CD4-positive, alpha-beta T cell (primary cell): ENCODE measurements at regions not wholly inside any gene's neighbourhood (a gene's known extent, or its start where the extent isn't known, plus 50 kb on each side); places are given as distances from the start of the nearest gene placed in this dataset.
"Not testable (repeated sequence)": the region's sequence is repeated elsewhere in the genome, so short reads cannot be mapped to it uniquely, and the experiment has no call there.

Source experiments
- ATAC-seq: fragments of 200-7000 bp; cut with Tn5 transposase; one replicate; pipeline ENCODE4 v1.10.0; 2022; ENCODE audit warnings: mild to moderate bottlenecking; ENCODE audit not compliant: poor library complexity
- CTCF ChIA-PET: fragments of 350-600 bp; sonication (Branson Sonifier 250); formaldehyde crosslinking; loops from one replicate; lab custom pipeline; 2021; ENCODE audit warnings: antibody characterized with exemption, inconsistent platforms; lab: Charles Lee
- POLR2A ChIA-PET: fragments of 350-600 bp; sonication (Branson Sonifier 250); formaldehyde crosslinking; loops from one replicate; lab custom pipeline; 2021; ENCODE audit warnings: antibody characterized with exemption, inconsistent platforms; lab: Charles Lee
- DNase-seq, 14 experiments: peaks; one replicate each; pipeline ENCODE4 v3.0.0-alpha.2; 2013 to 2020; ENCODE audit warnings: mixed read lengths in 2 of 14
- H3K27ac ChIP-seq, 2 donors: one replicate each; pipeline versions ENCODE4 v1.5.1 to v1.7.0; 2013; ENCODE audit warnings: low read length in 2 of 2, low read depth in 1 of 2, mild to moderate bottlenecking in 1 of 2
- H3K27me3 ChIP-seq, 2 experiments: 1 replicate in 1 of 2; 2 replicates in 1 of 2; pipeline versions ENCODE4 v1.6.1 to v1.7.0; 2013; ENCODE audit warnings: low read length in 2 of 2, control low read depth in 1 of 2, mild to moderate bottlenecking in 1 of 2, moderate library complexity in 1 of 2; ENCODE audit not compliant: insufficient read depth in 2 of 2, control insufficient read depth in 1 of 2
- H3K36me3 ChIP-seq: one replicate; pipeline ENCODE4 v1.6.1; 2013; ENCODE audit warnings: low read length, control low read depth; ENCODE audit not compliant: insufficient read depth
- H3K4me1 ChIP-seq: one replicate; pipeline ENCODE4 v1.6.1; 2013; ENCODE audit warnings: low read length, control low read depth; ENCODE audit not compliant: insufficient read depth
- H3K4me3 ChIP-seq: one replicate; pipeline ENCODE4 v1.5.1; 2013; ENCODE audit warnings: mild to moderate bottlenecking, low read length, moderate library complexity
- H3K9me3 ChIP-seq, 2 experiments: 1 replicate in 1 of 2; 2 replicates in 1 of 2; pipeline versions ENCODE4 v1.6.1 to v1.7.0; 2013; ENCODE audit warnings: low read length in 2 of 2, mild to moderate bottlenecking in 2 of 2, control low read depth in 1 of 2, moderate library complexity in 1 of 2; ENCODE audit not compliant: control insufficient read depth in 1 of 2, insufficient read depth in 1 of 2
- H3K27ac Mint-ChIP-seq: one replicate; pipeline ENCODE4 v1.8.0; 2020; ENCODE audit warnings: mixed read lengths
- H3K27me3 Mint-ChIP-seq: one replicate; pipeline ENCODE4 v1.8.0; 2021; ENCODE audit warnings: mixed read lengths
- H3K36me3 Mint-ChIP-seq: one replicate; pipeline ENCODE4 v1.8.0; 2021; ENCODE audit warnings: low read depth, mixed read lengths
- H3K4me1 Mint-ChIP-seq: one replicate; pipeline ENCODE4 v1.8.0; 2021; ENCODE audit warnings: low read depth, mixed read lengths
- H3K4me3 Mint-ChIP-seq: one replicate; pipeline ENCODE4 v1.8.0; 2020; ENCODE audit warnings: mild to moderate bottlenecking, mixed read lengths
- H3K9me3 Mint-ChIP-seq: one replicate; pipeline ENCODE4 v1.8.0; 2020; ENCODE audit warnings: mixed read lengths
- CTCF ChIP-seq: fragments of 200-600 bp; IDR thresholded peaks from one replicate; pipeline ENCODE4 v1.8.0; 2022; ENCODE audit warnings: antibody characterized with exemption, mild to moderate bottlenecking
- intact Hi-C, 2 experiments: fragments of 100-400 bp; cut with DNase I in 1 of 2; cut with micrococcal nuclease in 1 of 2; formaldehyde crosslinking; loops; one replicate each; pipeline versions ENCODE4 v1.15.1 to v1.9.0; 2023 to 2025; cut with DNase I, micrococcal nuclease

DNA sequence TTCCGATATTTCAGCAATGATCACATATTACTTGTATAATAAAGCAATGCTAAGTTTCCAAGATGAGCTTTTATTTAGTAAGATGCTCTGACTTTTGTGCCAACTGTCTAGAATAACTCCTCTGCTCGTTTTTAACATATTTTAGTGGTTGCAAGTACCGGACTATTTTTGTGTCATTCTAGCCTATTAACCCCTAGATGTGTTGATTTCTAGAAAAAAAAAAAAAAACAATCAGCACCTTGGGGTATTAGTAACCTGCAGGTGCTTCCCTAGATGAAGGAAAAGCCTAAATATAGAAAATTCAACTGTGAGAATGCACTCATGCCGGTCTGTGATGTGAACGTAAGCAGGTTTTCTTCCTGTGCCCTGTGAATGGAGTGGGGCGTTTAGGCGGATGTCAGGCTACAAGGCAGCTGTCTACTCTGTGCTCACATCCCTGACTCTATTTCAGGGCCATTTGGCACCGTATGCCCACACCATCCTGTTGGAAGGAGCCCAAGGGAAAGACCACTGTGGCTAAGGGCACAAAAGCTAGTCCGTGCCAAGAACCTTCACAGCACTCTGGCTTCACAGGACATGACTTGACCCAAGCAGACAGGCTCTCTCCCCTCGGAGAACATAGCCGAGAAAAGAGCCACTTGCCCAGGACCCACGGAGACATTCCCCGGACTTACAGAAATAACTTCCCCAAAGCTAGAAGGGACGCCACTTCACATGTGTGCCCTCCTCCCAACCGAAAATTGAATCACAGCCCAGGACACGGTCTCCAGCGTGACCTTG, 60.9 kb upstream of the AGAP1 start:
- H3K27ac ChIP-seq = no peak overlapping the region
- Mint-ChIP-seq H3K4me1 (no peaks in the 10 kb centered on the region), H3K4me3 (no peak overlapping the region), H3K27ac (no peak overlapping the region), H3K27me3 (peaks cover 6% of the 10 kb centered on the region), H3K36me3 (no peaks in the 10 kb centered on the region), H3K9me3 (no peaks in the 10 kb centered on the region)
- no peaks in the 10 kb centered on the region for H3K27me3 ChIP-seq
- peaks cover 0 to 4% of the 10 kb centered on the region in 2 experiments for H3K9me3 ChIP-seq
- H3K36me3 ChIP-seq = no peaks in the 10 kb centered on the region
- ChIA-PET CTCF (no interaction called here), POLR2A (no interaction called here)
- no peak for TF ChIP-seq CTCF
- DNase-seq (no peak), ATAC-seq (no peak)
- no peaks in the 10 kb centered on the region for H3K4me1 ChIP-seq
- no peak overlapping the region for H3K4me3 ChIP-seq
- intact Hi-C loops = no loop called here

GRCh38 chr2:235433860-235434259, 60.0 kb upstream of the AGAP1 start:
- Histone ChIP-seq H3K9me3 (no peaks in the 10 kb centered on the region), H3K27ac (no peak overlapping the region), H3K27me3 (no peaks in the 10 kb centered on the region), H3K36me3 (no peaks in the 10 kb centered on the region), H3K4me1 (no peaks in the 10 kb centered on the region), H3K4me3 (no peak overlapping the region)
- H3K27ac Mint-ChIP-seq = no peak overlapping the region
- ChIA-PET POLR2A (no interaction called here), CTCF (no interaction called here)
- H3K9me3 Mint-ChIP-seq = no peaks in the 10 kb centered on the region
- no peak for ATAC-seq
- H3K4me1 Mint-ChIP-seq = no peaks in the 10 kb centered on the region
- intact Hi-C loops = no loop called here
- H3K4me3 Mint-ChIP-seq = no peak overlapping the region
- DNase-seq = no peak
- H3K36me3 Mint-ChIP-seq = no peaks in the 10 kb centered on the region
- peaks cover 12% of the 10 kb centered on the region for H3K27me3 Mint-ChIP-seq
- TF ChIP-seq CTCF = no peak

DNA sequence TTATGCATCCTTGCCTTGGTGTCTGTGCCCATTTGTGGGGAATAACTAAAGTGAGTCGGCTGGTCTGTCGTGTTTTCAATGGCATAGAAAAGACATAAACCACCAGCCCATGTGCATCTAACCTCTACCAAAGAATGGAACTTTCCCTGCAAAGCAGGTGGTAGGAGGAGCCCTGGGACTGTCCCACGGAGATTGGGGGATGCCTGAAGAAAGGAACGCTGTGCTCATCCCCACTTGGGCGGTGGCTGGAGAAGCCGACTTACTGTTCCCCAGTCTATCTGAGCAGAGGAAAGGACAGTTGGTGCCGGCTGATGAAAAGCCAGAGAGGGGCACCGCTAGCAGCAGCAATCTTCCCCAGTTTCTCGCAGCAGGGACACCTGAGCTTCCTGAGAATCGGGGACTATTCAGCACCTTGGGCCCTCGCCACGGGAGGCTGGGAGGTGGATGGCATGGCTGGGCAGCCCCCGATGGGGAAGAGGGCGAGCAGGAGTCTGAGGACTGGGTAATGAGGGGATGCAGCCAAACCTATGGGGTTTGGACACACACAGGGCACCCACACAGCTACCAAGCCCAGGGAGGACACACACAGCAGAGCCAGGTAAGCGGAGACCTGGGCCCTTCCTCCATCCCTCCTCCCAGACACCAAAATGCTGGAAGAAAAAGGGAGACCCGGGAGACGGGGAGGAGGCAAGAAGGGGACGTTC, 53.7 kb upstream of the AGAP1 start:
- CTCF ChIA-PET = no interaction called here
- Histone ChIP-seq H3K9me3 (peaks cover 0 to 5% of the 10 kb centered on the region in 2 experiments), H3K36me3 (no peaks in the 10 kb centered on the region), H3K4me1 (no peaks in the 10 kb centered on the region), H3K4me3 (no peak overlapping the region), H3K27ac (no peak overlapping the region), H3K27me3 (peaks cover 0 to 3% of the 10 kb centered on the region in 2 experiments)
- Mint-ChIP-seq H3K4me1 (no peaks in the 10 kb centered on the region), H3K36me3 (no peaks in the 10 kb centered on the region), H3K27ac (no peak overlapping the region), H3K27me3 (peaks cover 27% of the 10 kb centered on the region), H3K9me3 (peaks cover 3% of the 10 kb centered on the region), H3K4me3 (no peak overlapping the region)
- no peak for ATAC-seq
- intact Hi-C loops = no loop called here
- POLR2A ChIA-PET = no interaction called here
- DNase-seq = no peak
- TF ChIP-seq CTCF = no peak

GRCh38 chr2:235443580-235443979, 50.3 kb upstream of the AGAP1 start:
- CTCF ChIA-PET, POLR2A ChIA-PET: not testable (repeated sequence)

More at GRCh38 chr2:235443580-235443979, 50.3 kb upstream of the AGAP1 start:
- H3K4me3 ChIP-seq, H3K27ac Mint-ChIP-seq, H3K4me1 Mint-ChIP-seq, intact Hi-C loops, H3K4me1 ChIP-seq, DNase-seq, H3K4me3 Mint-ChIP-seq, H3K36me3 ChIP-seq, H3K9me3 Mint-ChIP-seq, H3K27me3 ChIP-seq, ATAC-seq, H3K27ac ChIP-seq, H3K9me3 ChIP-seq, H3K36me3 Mint-ChIP-seq: not testable (repeated sequence)
- peaks cover 34% of the 10 kb centered on the region for H3K27me3 Mint-ChIP-seq
